Activated naive CD4-positive, alpha-beta T cell treated with anti-CD3 and anti-CD28 coated beads, Interleukin-2, amount 50 U/mL, for 72 hours (primary cell): ENCODE measurements at regions not wholly inside any gene's neighbourhood (a gene's known extent, or its start where the extent isn't known, plus 50 kb on each side); places are given as distances from the start of the nearest gene placed in this dataset.
"Not testable (repeated sequence)": the region's sequence is repeated elsewhere in the genome, so short reads cannot be mapped to it uniquely, and the experiment has no call there.

Experiments used
- ATAC-seq, 2 donors: fragments of 150-1000 bp; cut with Tn5 transposase; 2 replicates each; pipeline ENCODE4 v1.10.0; 2021; ENCODE audit warnings: mild to moderate bottlenecking in 2 of 2, moderate library complexity in 2 of 2
- DNase-seq, 2 donors: peaks; one replicate each; pipeline ENCODE4 v3.0.0; 2021 to 2022; ENCODE audit warnings: low spot score in 2 of 2
- H3K27ac Mint-ChIP-seq, 2 donors: one replicate each; pipeline ENCODE4 v1.8.0; 2022; ENCODE audit warnings: mild to moderate bottlenecking in 2 of 2, mixed read lengths in 2 of 2
- H3K36me3 Mint-ChIP-seq, 2 donors: one replicate each; pipeline ENCODE4 v1.8.0; 2022; ENCODE audit warnings: mixed read lengths in 2 of 2
- H3K9me3 Mint-ChIP-seq, 2 donors: one replicate each; pipeline ENCODE4 v1.8.0; 2022; ENCODE audit warnings: mixed read lengths in 2 of 2

GRCh38 chr7:149662591-149663095 is 110.7 kb downstream of the ZNF467 start:
- no peaks in the 10 kb centered on the region for H3K36me3 Mint-ChIP-seq
- ATAC-seq (peak; percentile 88 to 89), DNase-seq (peak in 1 of 2 donors; percentile 78)
- no peak overlapping the region for H3K27ac Mint-ChIP-seq
- no peaks in the 10 kb centered on the region for H3K9me3 Mint-ChIP-seq

- ATAC-seq (no peak), DNase-seq (no peak)
- H3K27ac Mint-ChIP-seq, result no peak overlapping the region
- peaks cover 13 to 21% of the 10 kb centered on the region in 2 donors for H3K36me3 Mint-ChIP-seq
- H3K9me3 Mint-ChIP-seq, result peaks cover 15 to 17% of the 10 kb centered on the region in 2 donors
These were observed 117.6 kb downstream of the ZNF467 start for GRCh38 chr7:149655784-149656183.

GRCh38 chr7:149654588-149654987 is 118.8 kb downstream of the ZNF467 start:
- Mint-ChIP-seq H3K27ac (no peak overlapping the region), H3K9me3 (peaks cover 15 to 17% of the 10 kb centered on the region in 2 donors), H3K36me3 (peaks cover 13 to 21% of the 10 kb centered on the region in 2 donors)
- ATAC-seq, result no peak
- no peak for DNase-seq

GRCh38 chr7:149650190-149650589 is 123.2 kb downstream of the ZNF467 start:
- not testable (repeated sequence) for H3K27ac Mint-ChIP-seq, ATAC-seq, DNase-seq
- Mint-ChIP-seq H3K9me3 (peaks cover 15 to 17% of the 10 kb centered on the region in 2 donors), H3K36me3 (peaks cover 13 to 21% of the 10 kb centered on the region in 2 donors)

GRCh38 chr7:149644754-149645153 is 128.6 kb downstream of the ZNF467 start:
- no peak for DNase-seq
- no peak for ATAC-seq
- Mint-ChIP-seq H3K36me3 (no peaks in the 10 kb centered on the region), H3K9me3 (no peaks in the 10 kb centered on the region), H3K27ac (no peak overlapping the region)

GRCh38 chr7:149642589-149642988 is 130.8 kb downstream of the ZNF467 start:
- Mint-ChIP-seq H3K36me3 (no peaks in the 10 kb centered on the region), H3K27ac (no peak overlapping the region), H3K9me3 (no peaks in the 10 kb centered on the region)
- no peak for ATAC-seq
- no peak for DNase-seq

GRCh38 chr7:149638566-149639320 is 134.6 kb downstream of the ZNF467 start:
- H3K27ac Mint-ChIP-seq, result peak overlapping the region in 1 of 2 donors; percentile 27
- no peaks in the 10 kb centered on the region for H3K9me3 Mint-ChIP-seq
- H3K36me3 Mint-ChIP-seq, result no peaks in the 10 kb centered on the region
- no peak for DNase-seq
- ATAC-seq, result no peak

GRCh38 chr7:149637911-149638565 is 135.3 kb downstream of the ZNF467 start:
- no peaks in the 10 kb centered on the region for H3K9me3 Mint-ChIP-seq
- H3K36me3 Mint-ChIP-seq, result no peaks in the 10 kb centered on the region
- no peak for ATAC-seq
- no peak overlapping the region for H3K27ac Mint-ChIP-seq
- no peak for DNase-seq

- peak in 1 of 2 donors; percentile 73 for ATAC-seq
- Mint-ChIP-seq H3K9me3 (no peaks in the 10 kb centered on the region), H3K27ac (no peak overlapping the region), H3K36me3 (no peaks in the 10 kb centered on the region)
- no peak for DNase-seq
These were observed 137.6 kb downstream of the ZNF467 start for GRCh38 chr7:149635561-149636329.

GRCh38 chr7:149633976-149634945 is 136.7 kb upstream of the ZNF746 start:
- Mint-ChIP-seq H3K36me3 (no peaks in the 10 kb centered on the region), H3K9me3 (no peaks in the 10 kb centered on the region), H3K27ac (no peak overlapping the region)
- ATAC-seq, result no peak
- no peak for DNase-seq

GRCh38 chr7:149628361-149629149 is 130.9 kb upstream of the ZNF746 start:
- not testable (repeated sequence) for ATAC-seq, DNase-seq, H3K36me3 Mint-ChIP-seq, H3K9me3 Mint-ChIP-seq, H3K27ac Mint-ChIP-seq

GRCh38 chr7:149627911-149628310 is 130.3 kb upstream of the ZNF746 start:
- H3K27ac Mint-ChIP-seq, result no peak overlapping the region
- peaks cover 0 to 8% of the 10 kb centered on the region in 2 donors for H3K36me3 Mint-ChIP-seq
- ATAC-seq (no peak), DNase-seq (no peak)
- no peaks in the 10 kb centered on the region for H3K9me3 Mint-ChIP-seq

GRCh38 chr7:149626972-149627371 is 129.4 kb upstream of the ZNF746 start:
- Mint-ChIP-seq H3K9me3 (no peaks in the 10 kb centered on the region), H3K27ac (peak overlapping the region in 1 of 2 donors; percentile 7), H3K36me3 (peaks cover 0 to 8% of the 10 kb centered on the region in 2 donors)
- ATAC-seq, result no peak
- DNase-seq, result no peak

GRCh38 chr7:149625947-149626392 is 128.4 kb upstream of the ZNF746 start:
- ATAC-seq (no peak), DNase-seq (no peak)
- peaks cover 7 to 8% of the 10 kb centered on the region in 2 donors for H3K36me3 Mint-ChIP-seq
- H3K27ac Mint-ChIP-seq, result no peak overlapping the region
- no peaks in the 10 kb centered on the region for H3K9me3 Mint-ChIP-seq

- no peak for ATAC-seq
- Mint-ChIP-seq H3K36me3 (peaks cover 10 to 12% of the 10 kb centered on the region in 2 donors), H3K9me3 (no peaks in the 10 kb centered on the region), H3K27ac (no peak overlapping the region)
- DNase-seq, result peak in 1 of 2 donors; percentile 65
These were observed 127.8 kb upstream of the ZNF746 start for GRCh38 chr7:149625340-149625946.
